ENCODE measurements at regions not wholly inside any gene's neighbourhood (a gene's known extent, or its start where the extent isn't known, plus 50 kb on each side); places are given as distances from the start of the nearest gene placed in this dataset.

- no peak for TF ChIP-seq POLR2A (IDR thresholded peaks at IDR 0.05)
- TF ChIP-seq, protein P1, sequence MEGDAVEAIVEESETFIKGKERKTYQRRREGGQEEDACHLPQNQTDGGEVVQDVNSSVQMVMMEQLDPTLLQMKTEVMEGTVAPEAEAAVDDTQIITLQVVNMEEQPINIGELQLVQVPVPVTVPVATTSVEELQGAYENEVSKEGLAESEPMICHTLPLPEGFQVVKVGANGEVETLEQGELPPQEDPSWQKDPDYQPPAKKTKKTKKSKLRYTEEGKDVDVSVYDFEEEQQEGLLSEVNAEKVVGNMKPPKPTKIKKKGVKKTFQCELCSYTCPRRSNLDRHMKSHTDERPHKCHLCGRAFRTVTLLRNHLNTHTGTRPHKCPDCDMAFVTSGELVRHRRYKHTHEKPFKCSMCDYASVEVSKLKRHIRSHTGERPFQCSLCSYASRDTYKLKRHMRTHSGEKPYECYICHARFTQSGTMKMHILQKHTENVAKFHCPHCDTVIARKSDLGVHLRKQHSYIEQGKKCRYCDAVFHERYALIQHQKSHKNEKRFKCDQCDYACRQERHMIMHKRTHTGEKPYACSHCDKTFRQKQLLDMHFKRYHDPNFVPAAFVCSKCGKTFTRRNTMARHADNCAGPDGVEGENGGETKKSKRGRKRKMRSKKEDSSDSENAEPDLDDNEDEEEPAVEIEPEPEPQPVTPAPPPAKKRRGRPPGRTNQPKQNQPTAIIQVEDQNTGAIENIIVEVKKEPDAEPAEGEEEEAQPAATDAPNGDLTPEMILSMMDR (IDR thresholded peaks at IDR 0.05) = no peak
Measured at GRCh38 chrX:143298663-143299241, 218.5 kb downstream of the SPANXN3 start.

Data from right lobe of liver (tissue), 4 donors.